LNCaP clone FGC (cell line): ENCODE measurements at regions not wholly inside any gene's neighbourhood (a gene's known extent, or its start where the extent isn't known, plus 50 kb on each side); places are given as distances from the start of the nearest gene placed in this dataset.

ENCODE experiments used
- DNase-seq: peaks from one replicate; pipeline ENCODE4 v3.0.0-alpha.2; 2011; ENCODE audit warnings: low read depth
- H3K4me3 ChIP-seq: 2 replicates; pipeline ENCODE4 v1.5.1; 2011; ENCODE audit warnings: mild to moderate bottlenecking, low read depth, low read length, control low read depth
- TF ChIP-seq, protein P1 (sequence below): IDR thresholded peaks from 2 replicates; pipeline ENCODE4 v1.5.1; 2012; ENCODE audit warnings: mild to moderate bottlenecking; ENCODE audit not compliant: control insufficient read depth, insufficient read depth; ENCODE audit errors: extremely low read depth

DNA sequence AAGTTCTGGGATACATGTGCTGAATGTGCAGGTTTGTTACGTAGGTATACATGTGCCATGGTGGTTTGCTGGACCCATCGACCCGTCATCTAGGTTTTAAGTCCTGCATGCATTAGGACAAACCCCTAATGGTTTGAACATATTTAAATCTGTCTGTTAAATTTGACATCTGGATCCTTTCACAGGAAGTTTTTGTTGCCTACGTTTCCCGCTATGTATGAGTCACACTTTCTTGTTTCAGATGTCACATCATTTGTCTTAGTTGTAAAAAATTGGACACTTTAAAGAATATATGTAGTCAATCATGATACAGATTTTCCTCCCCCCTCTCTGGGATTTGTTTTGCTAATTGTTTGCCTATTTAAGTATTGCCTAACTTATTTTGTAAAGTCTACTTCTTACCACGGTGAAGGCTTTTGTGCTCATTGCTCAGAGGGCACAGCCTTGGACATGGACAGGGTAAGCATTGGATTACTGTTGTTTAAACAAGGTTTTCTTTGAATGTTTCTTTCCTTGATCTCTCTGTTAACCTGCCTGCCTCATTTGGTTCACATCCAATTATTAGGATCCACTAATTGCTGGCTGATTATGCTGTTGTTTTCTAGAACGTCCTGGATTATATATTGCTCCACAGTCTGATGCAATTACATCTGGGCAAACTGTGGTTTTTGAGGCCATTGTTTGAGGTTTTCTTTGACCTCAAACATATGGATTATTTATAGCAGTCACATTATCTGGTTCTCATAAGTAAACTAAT, 1441.4 kb downstream of the AACS start:
- no peak for DNase-seq
- TF ChIP-seq, protein P1, sequence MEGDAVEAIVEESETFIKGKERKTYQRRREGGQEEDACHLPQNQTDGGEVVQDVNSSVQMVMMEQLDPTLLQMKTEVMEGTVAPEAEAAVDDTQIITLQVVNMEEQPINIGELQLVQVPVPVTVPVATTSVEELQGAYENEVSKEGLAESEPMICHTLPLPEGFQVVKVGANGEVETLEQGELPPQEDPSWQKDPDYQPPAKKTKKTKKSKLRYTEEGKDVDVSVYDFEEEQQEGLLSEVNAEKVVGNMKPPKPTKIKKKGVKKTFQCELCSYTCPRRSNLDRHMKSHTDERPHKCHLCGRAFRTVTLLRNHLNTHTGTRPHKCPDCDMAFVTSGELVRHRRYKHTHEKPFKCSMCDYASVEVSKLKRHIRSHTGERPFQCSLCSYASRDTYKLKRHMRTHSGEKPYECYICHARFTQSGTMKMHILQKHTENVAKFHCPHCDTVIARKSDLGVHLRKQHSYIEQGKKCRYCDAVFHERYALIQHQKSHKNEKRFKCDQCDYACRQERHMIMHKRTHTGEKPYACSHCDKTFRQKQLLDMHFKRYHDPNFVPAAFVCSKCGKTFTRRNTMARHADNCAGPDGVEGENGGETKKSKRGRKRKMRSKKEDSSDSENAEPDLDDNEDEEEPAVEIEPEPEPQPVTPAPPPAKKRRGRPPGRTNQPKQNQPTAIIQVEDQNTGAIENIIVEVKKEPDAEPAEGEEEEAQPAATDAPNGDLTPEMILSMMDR = no peak
- no peak overlapping the region for H3K4me3 ChIP-seq

DNA sequence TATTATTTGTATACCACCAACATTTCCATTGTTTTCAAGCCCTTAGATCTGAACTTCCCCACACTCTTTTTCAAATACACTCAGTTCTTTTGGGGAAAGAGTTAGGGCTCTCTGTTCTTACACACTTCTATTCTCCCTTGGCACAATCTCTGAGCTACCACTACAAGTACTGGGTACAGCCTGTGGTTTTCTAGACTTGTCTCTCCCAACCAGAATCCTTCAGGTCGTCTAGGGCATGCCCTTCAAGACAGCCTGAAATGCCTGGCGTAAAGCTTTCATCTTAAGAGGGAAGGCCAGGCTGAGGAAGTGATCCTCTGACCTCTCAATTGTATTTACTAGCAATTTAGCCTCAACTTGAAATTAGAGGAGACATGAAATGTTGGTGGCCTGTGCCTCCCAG, 1442.0 kb downstream of the AACS start:
- TF ChIP-seq, protein P1 = no peak
- H3K4me3 ChIP-seq = no peak overlapping the region
- no peak for DNase-seq

GRCh38 chr12:126509572-126509971, 1444.3 kb downstream of the AACS start:
- TF ChIP-seq, protein P1 = no peak
- DNase-seq = no peak
- no peak overlapping the region for H3K4me3 ChIP-seq

DNA sequence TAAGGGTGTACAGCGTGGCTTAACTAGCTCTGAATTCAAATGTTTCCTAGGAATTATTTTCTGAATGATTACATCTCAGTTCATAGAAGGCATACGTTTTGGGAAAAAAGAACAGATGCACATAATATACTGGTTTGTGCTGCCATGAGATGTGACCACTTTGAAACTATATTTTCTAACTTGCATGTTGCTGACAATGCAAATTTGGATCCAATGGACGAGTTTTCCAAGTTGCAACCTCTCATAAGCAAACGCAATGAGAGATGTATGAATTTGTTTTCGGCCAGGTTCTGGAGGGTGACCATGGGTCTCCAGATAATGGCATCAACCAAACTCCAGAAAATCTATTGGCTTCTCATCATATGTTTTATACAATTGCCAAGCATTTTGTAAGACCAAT, 1445.4 kb downstream of the AACS start:
- H3K4me3 ChIP-seq = no peak overlapping the region
- no peak for DNase-seq
- TF ChIP-seq, protein P1 = no peak

GRCh38 chr12:126512916-126513913, 1448.0 kb downstream of the AACS start:
- no peak overlapping the region for H3K4me3 ChIP-seq
- TF ChIP-seq, protein P1 = no peak
- DNase-seq = no peak

GRCh38 chr12:126518596-126519200, 1453.5 kb downstream of the AACS start:
- H3K4me3 ChIP-seq = no peak overlapping the region
- TF ChIP-seq, protein P1 = no peak
- DNase-seq = no peak
